ENCODE measurements at regions not wholly inside any gene's neighbourhood (a gene's known extent, or its start where the extent isn't known, plus 50 kb on each side); places are given as distances from the start of the nearest gene placed in this dataset.

GRCh38 chr3:15860014-15860934, 62.5 kb upstream of the ANKRD28 start:
- TF ChIP-seq, protein P1, sequence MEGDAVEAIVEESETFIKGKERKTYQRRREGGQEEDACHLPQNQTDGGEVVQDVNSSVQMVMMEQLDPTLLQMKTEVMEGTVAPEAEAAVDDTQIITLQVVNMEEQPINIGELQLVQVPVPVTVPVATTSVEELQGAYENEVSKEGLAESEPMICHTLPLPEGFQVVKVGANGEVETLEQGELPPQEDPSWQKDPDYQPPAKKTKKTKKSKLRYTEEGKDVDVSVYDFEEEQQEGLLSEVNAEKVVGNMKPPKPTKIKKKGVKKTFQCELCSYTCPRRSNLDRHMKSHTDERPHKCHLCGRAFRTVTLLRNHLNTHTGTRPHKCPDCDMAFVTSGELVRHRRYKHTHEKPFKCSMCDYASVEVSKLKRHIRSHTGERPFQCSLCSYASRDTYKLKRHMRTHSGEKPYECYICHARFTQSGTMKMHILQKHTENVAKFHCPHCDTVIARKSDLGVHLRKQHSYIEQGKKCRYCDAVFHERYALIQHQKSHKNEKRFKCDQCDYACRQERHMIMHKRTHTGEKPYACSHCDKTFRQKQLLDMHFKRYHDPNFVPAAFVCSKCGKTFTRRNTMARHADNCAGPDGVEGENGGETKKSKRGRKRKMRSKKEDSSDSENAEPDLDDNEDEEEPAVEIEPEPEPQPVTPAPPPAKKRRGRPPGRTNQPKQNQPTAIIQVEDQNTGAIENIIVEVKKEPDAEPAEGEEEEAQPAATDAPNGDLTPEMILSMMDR (IDR thresholded peaks at IDR 0.05), result no peak
- TF ChIP-seq ZFX (IDR thresholded peaks at IDR 0.05; ENCODE audit: borderline replicate concordance), result no peak

Data from 22Rv1 (cell line).